Keratinocyte (primary cell): ENCODE measurements at regions not wholly inside any gene's neighbourhood (a gene's known extent, or its start where the extent isn't known, plus 50 kb on each side); places are given as distances from the start of the nearest gene placed in this dataset.

Experiments used
- CTCF ChIP-seq, 3 experiments: IDR thresholded peaks in 1 of 3; conservative IDR thresholded peaks in 1 of 3; optimal IDR thresholded peaks in 1 of 3; 2 replicates in 2 of 3; 3 replicates in 1 of 3; pipeline versions ENCODE3 to v1.5.1; 2011; ENCODE audit warnings: low read length in 3 of 3, mild to moderate bottlenecking in 3 of 3, moderate library complexity in 2 of 3, control low read depth in 1 of 3, inconsistent platforms in 1 of 3; ENCODE audit not compliant: insufficient read depth in 2 of 3; ENCODE audit errors: extremely low read depth in 1 of 3
- EZH2 ChIP-seq: IDR thresholded peaks from one replicate; pipeline ENCODE4 v1.6.1; 2012; ENCODE audit warnings: inconsistent platforms, mild to moderate bottlenecking, low read length, moderate library complexity

GRCh38 chr2:103860016-103860415 is 993.9 kb upstream of the POU3F3 start:
- TF ChIP-seq CTCF (optimal IDR thresholded peaks at IDR 0.05 in 1 of 3, IDR thresholded peaks at IDR 0.05 in 1 of 3, conservative IDR thresholded peaks at IDR 0.05 in 1 of 3; ENCODE audit: extremely low read depth in 1 of 3, insufficient read depth in 2 of 3, low read length in 3 of 3) (no peak), EZH2 (no peak)
